WTC11 (cell line): ENCODE measurements at regions not wholly inside any gene's neighbourhood (a gene's known extent, or its start where the extent isn't known, plus 50 kb on each side); places are given as distances from the start of the nearest gene placed in this dataset.

Source experiments
- ATAC-seq: fragments of 200-7000 bp; cut with Tn5 transposase; 2 replicates; pipeline ENCODE4 v1.10.0; 2021; ENCODE audit warnings: mild to moderate bottlenecking, moderate library complexity
- CTCF ChIA-PET: fragments of 300-600 bp; sonication (Branson Sonifier 250); formaldehyde crosslinking; loops from one replicate; lab custom pipeline; 2021; ENCODE audit warnings: antibody characterized with exemption; lab: Charles Lee
- POLR2A ChIA-PET: fragments of 350-600 bp; sonication (Branson Sonifier 250); formaldehyde crosslinking; loops from one replicate; lab custom pipeline; 2021; ENCODE audit warnings: antibody characterized with exemption; lab: Charles Lee
- DNase-seq: peaks from one replicate; pipeline ENCODE4 v3.0.0; 2021; ENCODE audit warnings: low spot score
- H3K27ac Mint-ChIP-seq: 2 replicates; pipeline ENCODE4 v1.8.0; 2021; ENCODE audit warnings: mixed read lengths
- H3K27me3 Mint-ChIP-seq: 2 replicates; pipeline ENCODE4 v1.8.0; 2021; ENCODE audit warnings: low read depth, mild to moderate bottlenecking, moderate library complexity, mixed read lengths
- H3K36me3 Mint-ChIP-seq: 2 replicates; pipeline ENCODE4 v1.8.0; 2021; ENCODE audit warnings: mixed read lengths
- H3K4me1 Mint-ChIP-seq: 2 replicates; pipeline ENCODE4 v1.8.0; 2022; ENCODE audit warnings: mixed read lengths
- H3K4me3 Mint-ChIP-seq: 2 replicates; pipeline ENCODE4 v1.8.0; 2021; ENCODE audit warnings: mild to moderate bottlenecking, moderate library complexity, mixed read lengths
- H3K9me3 Mint-ChIP-seq: 2 replicates; pipeline ENCODE4 v1.8.0; 2021; ENCODE audit warnings: mixed read lengths
- ARID4B ChIP-seq: sonication (generic); formaldehyde crosslinking; IDR thresholded peaks from 2 replicates; pipeline ENCODE4 v1.8.0; 2023; ENCODE audit warnings: missing genetic modification reagents, mild to moderate bottlenecking, borderline replicate concordance
- CTCF ChIP-seq: fragments of 200-600 bp; IDR thresholded peaks from 2 replicates; pipeline ENCODE4 v1.8.0; 2022; ENCODE audit warnings: antibody characterized with exemption
- E2F1 ChIP-seq: sonication (generic); formaldehyde crosslinking; IDR thresholded peaks from 2 replicates; pipeline ENCODE4 v1.8.0; 2022; ENCODE audit warnings: mild to moderate bottlenecking, missing genetic modification reagents
- FOXK1 ChIP-seq: sonication (generic); formaldehyde crosslinking; IDR thresholded peaks from 2 replicates; pipeline ENCODE4 v1.8.0; 2022; ENCODE audit warnings: mild to moderate bottlenecking, moderate library complexity, missing genetic modification reagents
- FOXP4 ChIP-seq: sonication (generic); formaldehyde crosslinking; IDR thresholded peaks from 2 replicates; pipeline ENCODE4 v1.8.0; 2022; ENCODE audit warnings: mild to moderate bottlenecking, missing genetic modification reagents
- GRHL2 ChIP-seq: fragments of 250-450 bp; sonication (Bioruptor Pico); IDR thresholded peaks from 2 replicates; pipeline ENCODE4 v1.8.0; 2022; ENCODE audit warnings: mild to moderate bottlenecking, moderate library complexity; ENCODE audit not compliant: insufficient replicate concordance, severe bottlenecking
- NR3C1 ChIP-seq: sonication (generic); formaldehyde crosslinking; conservative IDR thresholded peaks from 2 replicates; pipeline ENCODE4 v1.8.1; 2023; ENCODE audit warnings: low read depth, mild to moderate bottlenecking, missing genetic modification reagents
- SMAD4 ChIP-seq: sonication (generic); formaldehyde crosslinking; IDR thresholded peaks from 2 replicates; pipeline ENCODE4 v1.8.0; 2022; ENCODE audit warnings: mild to moderate bottlenecking, missing genetic modification reagents
- SP1 ChIP-seq: sonication (generic); formaldehyde crosslinking; conservative IDR thresholded peaks from 2 replicates; pipeline ENCODE4 v1.8.1; 2022; ENCODE audit warnings: missing genetic modification reagents
- USF2 ChIP-seq: sonication (generic); formaldehyde crosslinking; IDR thresholded peaks from 2 replicates; pipeline ENCODE4 v1.8.1; 2023; ENCODE audit warnings: mild to moderate bottlenecking, missing genetic modification reagents, moderate library complexity
- ZBTB43 ChIP-seq: sonication (generic); formaldehyde crosslinking; IDR thresholded peaks from 2 replicates; pipeline ENCODE4 v1.8.1; 2023; ENCODE audit warnings: mild to moderate bottlenecking, missing genetic modification reagents
- ZNF121 ChIP-seq: sonication (generic); formaldehyde crosslinking; IDR thresholded peaks from 2 replicates; pipeline ENCODE4 v1.8.0; 2023; ENCODE audit warnings: missing genetic modification reagents
- ZNF263 ChIP-seq: sonication (generic); formaldehyde crosslinking; IDR thresholded peaks from 2 replicates; pipeline ENCODE4 v1.8.1; 2022; ENCODE audit warnings: low read depth, mild to moderate bottlenecking, moderate library complexity, missing genetic modification reagents

GRCh38 chr20:7432612-7433011 is 507.6 kb downstream of the HAO1 start:
- H3K27ac Mint-ChIP-seq: no peak overlapping the region

GRCh38 chr20:7437311-7437710 is 502.9 kb downstream of the HAO1 start:
- Mint-ChIP-seq H3K4me1 (no peaks in the 10 kb centered on the region), H3K4me3 (no peak overlapping the region), H3K27ac (no peak overlapping the region), H3K36me3 (no peaks in the 10 kb centered on the region), H3K27me3 (no peaks in the 10 kb centered on the region), H3K9me3 (peaks cover 9% of the 10 kb centered on the region)
- DNase-seq (no peak), ATAC-seq (no peak)
- ChIA-PET CTCF (interaction anchor here (0.8 kb wide), 1 partner anchor 131 kb away, joined by 3 read pairs; no protein-coding TSS in a partner anchor), POLR2A (no interaction called here)
- TF ChIP-seq USF2 (CRISPR knock-in tag) (no peak), GRHL2 (CRISPR knock-in tag) (no peak), NR3C1 (CRISPR knock-in tag) (no peak), E2F1 (CRISPR knock-in tag) (no peak), ARID4B (CRISPR knock-in tag) (no peak), SMAD4 (CRISPR knock-in tag) (no peak), ZNF263 (no peak), SP1 (CRISPR knock-in tag) (no peak), FOXP4 (CRISPR knock-in tag) (no peak)

More at GRCh38 chr20:7432612-7433011, 507.6 kb downstream of the HAO1 start:
- H3K4me3 Mint-ChIP-seq: no peak overlapping the region
- CTCF ChIA-PET: no interaction called here
- H3K27me3 Mint-ChIP-seq: no peaks in the 10 kb centered on the region
- TF ChIP-seq ZNF121 (no peak), CTCF (no peak), FOXK1 (CRISPR knock-in tag) (no peak), ZBTB43 (CRISPR knock-in tag) (no peak)
- no peaks in the 10 kb centered on the region for H3K36me3 Mint-ChIP-seq
- POLR2A ChIA-PET: no interaction called here
- peaks cover 9% of the 10 kb centered on the region for H3K4me1 Mint-ChIP-seq
- ATAC-seq: no peak
- H3K9me3 Mint-ChIP-seq: peaks cover 7% of the 10 kb centered on the region
- no peak for DNase-seq
